ENCODE measurements at regions not wholly inside any gene's neighbourhood (a gene's known extent, or its start where the extent isn't known, plus 50 kb on each side); places are given as distances from the start of the nearest gene placed in this dataset.

- no peak overlapping the region for H3K56ac ChIP-seq (replicated peaks; ENCODE audit: insufficient read length, low read depth, low read length)
- H2BK15ac ChIP-seq (ENCODE audit: low read length), result no peak overlapping the region
- H2BK120ac ChIP-seq (replicated peaks; ENCODE audit: low read depth, low read length), result no peak overlapping the region
- H3K23ac ChIP-seq (ENCODE audit: insufficient read length), result no peak overlapping the region
- H2BK20ac ChIP-seq (ENCODE audit: low read length), result no peak overlapping the region
- no peak overlapping the region for H3K4me3 ChIP-seq (ENCODE audit: extremely low read depth in 1 of 4, insufficient read depth in 2 of 4, low read depth in 3 of 4, low read length in 4 of 4)
- no peak overlapping the region for H3K4me2 ChIP-seq (ENCODE audit: insufficient read depth in 1 of 2, low read depth in 2 of 2, low read length in 2 of 2)
- H4K5ac ChIP-seq (ENCODE audit: insufficient read length, low read depth, low read length), result no peak overlapping the region
- no peaks in the 10 kb centered on the region for H3K36me3 ChIP-seq (ENCODE audit: control insufficient read depth in 2 of 4, insufficient read depth in 4 of 4, low read length in 3 of 4)
- H4K20me1 ChIP-seq (replicated peaks in 1 of 2; ENCODE audit: control insufficient read depth in 1 of 2, insufficient read depth in 2 of 2, low read length in 2 of 2), result no peaks in the 10 kb centered on the region
- no peaks in the 10 kb centered on the region for H3K9me3 ChIP-seq (ENCODE audit: insufficient read depth in 2 of 2, low read depth in 1 of 2, low read length in 1 of 2)
- ChIA-PET CTCF (ENCODE audit: partially characterized antibody) (interaction anchor here (1.2 kb wide), 1 partner anchor 20 kb away, joined by 5 read pairs; no protein-coding TSS in a partner anchor), POLR2A (ENCODE audit: partially characterized antibody) (no interaction called here)
- no peak overlapping the region for H3K4ac ChIP-seq (replicated peaks; ENCODE audit: insufficient read length, low read depth, low read length)
- FAIRE-seq (no peak), DNase-seq (ENCODE audit: low read depth in 1 of 2, low spot score in 2 of 2) (no peak)
- no peak overlapping the region for H2BK12ac ChIP-seq (ENCODE audit: low read depth, low read length)
- H4K91ac ChIP-seq (replicated peaks; ENCODE audit: insufficient read length, low read length), result no peak overlapping the region
- no peaks in the 10 kb centered on the region for H3K79me1 ChIP-seq (ENCODE audit: low read depth, low read length)
- H3K23me2 ChIP-seq (ENCODE audit: low read depth, low read length), result no peaks in the 10 kb centered on the region
- no peak overlapping the region for H3K9ac ChIP-seq (replicated peaks in 1 of 4; ENCODE audit: extremely low read depth in 1 of 4, low read depth in 3 of 4, low read length in 3 of 4)
- H4K8ac ChIP-seq (ENCODE audit: extremely low read depth, insufficient read depth, low read length), result no peak overlapping the region
- H3K14ac ChIP-seq (ENCODE audit: insufficient read length), result no peak overlapping the region
- H3K27me3 ChIP-seq (replicated peaks in 1 of 4; ENCODE audit: control insufficient read depth in 3 of 4, extremely low read depth in 1 of 4, insufficient read depth in 3 of 4, low read length in 3 of 4), result no peaks in the 10 kb centered on the region
- H3K4me1 ChIP-seq (replicated peaks in 1 of 4; ENCODE audit: control insufficient read depth in 3 of 4, insufficient read depth in 4 of 4, low read length in 3 of 4), result no peaks in the 10 kb centered on the region
- no peak overlapping the region for H2BK5ac ChIP-seq (ENCODE audit: low read depth, low read length)
- H3K79me2 ChIP-seq (ENCODE audit: control insufficient read depth in 1 of 2, insufficient read depth in 2 of 2, low read length in 2 of 2), result no peaks in the 10 kb centered on the region
- H2AK5ac ChIP-seq (ENCODE audit: low read depth, low read length), result no peak overlapping the region
- no peak overlapping the region for H3K27ac ChIP-seq (ENCODE audit: low read depth, low read length)
- H3K18ac ChIP-seq (ENCODE audit: extremely low read depth, low read length), result no peak overlapping the region
- no peak overlapping the region for H2AFZ ChIP-seq (ENCODE audit: low read length)
- TF ChIP-seq BACH1 (IDR thresholded peaks at IDR 0.05; ENCODE audit: low read length), result no peak
- no peak for TF ChIP-seq ASH2L (IDR thresholded peaks at IDR 0.05; ENCODE audit: low read length)
- no peak for TF ChIP-seq SP4 (IDR thresholded peaks at IDR 0.05; ENCODE audit: low read length)
- TF ChIP-seq SRF (IDR thresholded peaks at IDR 0.05; ENCODE audit: low read depth, low read length), result no peak
- TF ChIP-seq SP1 (IDR thresholded peaks at IDR 0.05; ENCODE audit: low read depth, low read length), result no peak
- TF ChIP-seq POLR2AphosphoS5 (IDR thresholded peaks at IDR 0.05; ENCODE audit: low read depth, low read length), result no peak
- TF ChIP-seq POLR2A (IDR thresholded peaks at IDR 0.05; ENCODE audit: control extremely low read depth in 1 of 2, low read depth in 2 of 2, low read length in 2 of 2), result no peak
- TF ChIP-seq EP300 (IDR thresholded peaks at IDR 0.05; ENCODE audit: borderline replicate concordance in 1 of 2, low read depth in 2 of 2, low read length in 2 of 2), result no peak
- no peak for TF ChIP-seq TAF7 (optimal IDR thresholded peaks at IDR 0.05; ENCODE audit: borderline replicate concordance, low read depth, low read length)
- TF ChIP-seq CTBP2 (IDR thresholded peaks at IDR 0.05; ENCODE audit: borderline replicate concordance, insufficient read depth, insufficient read length, low read length), result no peak
- no peak for TF ChIP-seq RFX5 (IDR thresholded peaks at IDR 0.05; ENCODE audit: borderline replicate concordance, low read depth, low read length)
- TF ChIP-seq RXRA (IDR thresholded peaks at IDR 0.05; ENCODE audit: insufficient read depth, low read depth, low read length), result no peak
- TF ChIP-seq ATF3 (IDR thresholded peaks at IDR 0.05; ENCODE audit: insufficient read depth, low read depth, low read length), result no peak
- TF ChIP-seq SIX5 (IDR thresholded peaks at IDR 0.05; ENCODE audit: low read depth, low read length), result no peak
- no peak for TF ChIP-seq PHF8 (conservative IDR thresholded peaks at IDR 0.05; ENCODE audit: low read depth, low read length)
- TF ChIP-seq GTF2F1 (IDR thresholded peaks at IDR 0.05; ENCODE audit: borderline replicate concordance, low read depth, low read length), result no peak
- TF ChIP-seq TAF1 (IDR thresholded peaks at IDR 0.05; ENCODE audit: low read depth, low read length), result no peak
Observed at GRCh38 chr5:110094548-110094947, 404.8 kb downstream of the MAN2A1 start.
